ENCODE measurements at regions not wholly inside any gene's neighbourhood (a gene's known extent, or its start where the extent isn't known, plus 50 kb on each side); places are given as distances from the start of the nearest gene placed in this dataset.

GRCh38 chr22:49334449-49334789, 493.3 kb downstream of the BRD1 start:
- no peak overlapping the region for H3K9ac ChIP-seq (ENCODE audit: low read depth, low read length)
- dilution Hi-C loops (cut with HindIII; ENCODE audit: low sequenced_read_pairs, unreplicated experiment) (no loop called here), in situ Hi-C loops (cut with MboI; ENCODE audit: low sequenced_read_pairs) (no loop called here), intact Hi-C loops (cut with micrococcal nuclease) (no loop called here)
- H3K27ac ChIP-seq (ENCODE audit: insufficient read depth, low read length) = no peak overlapping the region
- H2AK9ac ChIP-seq (replicated peaks; ENCODE audit: low read depth, low read length, poor library complexity) = no peak overlapping the region
- no peak overlapping the region for H4K91ac ChIP-seq (ENCODE audit: insufficient read depth, low read depth, low read length)
- no peak overlapping the region for H3K4me3 ChIP-seq (ENCODE audit: insufficient read depth, low read depth, low read length)
- H4K20me1 ChIP-seq (ENCODE audit: insufficient read depth, low read length) = no peaks in the 10 kb centered on the region
- H3K4ac ChIP-seq (ENCODE audit: low read depth, low read length) = no peak overlapping the region
- H4K5ac ChIP-seq (ENCODE audit: low read depth, low read length) = no peak overlapping the region
- no peaks in the 10 kb centered on the region for H3K4me1 ChIP-seq (ENCODE audit: control insufficient read depth, insufficient read depth, low read length)
- no peak overlapping the region for H2BK5ac ChIP-seq (ENCODE audit: low read depth, low read length, poor library complexity, severe bottlenecking)
- no peak overlapping the region for H3K56ac ChIP-seq (ENCODE audit: extremely low read depth, insufficient read depth, low read length)
- no peak for ATAC-seq (ENCODE audit: low read depth)
- H3K36me3 ChIP-seq (ENCODE audit: control insufficient read depth, insufficient read depth, low read length) = no peaks in the 10 kb centered on the region
- H3K27me3 ChIP-seq (ENCODE audit: control insufficient read depth, insufficient read depth, low read length) = no peaks in the 10 kb centered on the region
- no peak overlapping the region for H2AK5ac ChIP-seq (ENCODE audit: low read depth, low read length)
- no peaks in the 10 kb centered on the region for H3K79me1 ChIP-seq (ENCODE audit: low read depth in 1 of 2, low read length in 2 of 2)
- H2BK120ac ChIP-seq (ENCODE audit: low read depth, low read length) = no peak overlapping the region
- no peak overlapping the region for H3K23ac ChIP-seq (ENCODE audit: low read depth, low read length)
- H3K4me2 ChIP-seq (ENCODE audit: low read depth, low read length) = no peak overlapping the region
- POLR2A ChIA-PET (ENCODE audit: unreplicated experiment) = no interaction called here
- H3K18ac ChIP-seq (ENCODE audit: low read depth, low read length) = no peak overlapping the region
- CTCF ChIA-PET = no interaction called here
- no peak overlapping the region for H4K8ac ChIP-seq (ENCODE audit: low read depth in 2 of 2, low read length in 2 of 2)
- H2AFZ ChIP-seq (replicated peaks; ENCODE audit: low read length, poor library complexity) = no peak overlapping the region
- H3K9me1 ChIP-seq (ENCODE audit: insufficient read depth, low read length) = no peaks in the 10 kb centered on the region
- no peak overlapping the region for H2BK15ac ChIP-seq (ENCODE audit: low read depth, low read length)
- H3K9me3 ChIP-seq (ENCODE audit: control insufficient read depth, insufficient read depth, low read length) = peaks cover 51% of the 10 kb centered on the region
- H2BK20ac ChIP-seq (ENCODE audit: low read depth, low read length) = no peak overlapping the region
- DNase-seq = no peak
- H3K14ac ChIP-seq (replicated peaks; ENCODE audit: low read depth, low read length) = no peak overlapping the region
- no CpG with 5 or more reads among the region's 5 CpGs for WGBS, 2 experiments (ENCODE audit: extremely low coverage in 2 of 2, insufficient read length in 1 of 2)
- TF ChIP-seq RFX5 (IDR thresholded peaks at IDR 0.05; ENCODE audit: low read depth, low read length) (no peak), RAD21 (IDR thresholded peaks at IDR 0.05; ENCODE audit: low read length) (no peak), CHD1 (IDR thresholded peaks at IDR 0.05; ENCODE audit: low read depth, low read length) (no peak), SMC3 (IDR thresholded peaks at IDR 0.05; ENCODE audit: low read depth, low read length) (no peak), NFE2L2 (IDR thresholded peaks at IDR 0.05; ENCODE audit: low read depth, low read length) (no peak), MAZ (IDR thresholded peaks at IDR 0.05; ENCODE audit: borderline replicate concordance, low read depth, low read length) (no peak), MXI1 (IDR thresholded peaks at IDR 0.05; ENCODE audit: borderline replicate concordance, low read depth, low read length) (no peak), MAFK (IDR thresholded peaks at IDR 0.05; ENCODE audit: low read depth, low read length) (no peak), USF2 (IDR thresholded peaks at IDR 0.05; ENCODE audit: low read depth, low read length) (no peak), ELK1 (IDR thresholded peaks at IDR 0.05; ENCODE audit: borderline replicate concordance, low read depth, low read length) (no peak), CTCF (conservative IDR thresholded peaks at IDR 0.05; ENCODE audit: low read depth, low read length) (no peak), BHLHE40 (IDR thresholded peaks at IDR 0.05; ENCODE audit: low read depth, low read length) (no peak), POLR2A (IDR thresholded peaks at IDR 0.05; ENCODE audit: low read depth, low read length) (no peak), FOS (IDR thresholded peaks at IDR 0.05; ENCODE audit: low read depth, low read length) (no peak), CEBPB (IDR thresholded peaks at IDR 0.05; ENCODE audit: low read depth, low read length) (no peak), RCOR1 (IDR thresholded peaks at IDR 0.05; ENCODE audit: insufficient replicate concordance, low read length) (no peak)
- no TSS peak for BruUV-seq (replicated peaks)

All from IMR-90 (cell line).